ENCODE measurements at regions not wholly inside any gene's neighbourhood (a gene's known extent, or its start where the extent isn't known, plus 50 kb on each side); places are given as distances from the start of the nearest gene placed in this dataset.

- Histone ChIP-seq H3K79me2 (ENCODE audit: insufficient read depth, low read length) (no peaks in the 10 kb centered on the region), H3F3A (ENCODE audit: low read depth) (no peaks in the 10 kb centered on the region), H3K4me1 (ENCODE audit: insufficient read depth, low read length, poor library complexity, severe bottlenecking) (no peaks in the 10 kb centered on the region), H3K27me3 (ENCODE audit: insufficient read depth, low read length, poor library complexity, severe bottlenecking) (no peaks in the 10 kb centered on the region), H3K36me3 (ENCODE audit: insufficient read depth, low read length) (no peaks in the 10 kb centered on the region), H3K9me2 (replicated peaks; ENCODE audit: low read depth, low read length) (no peaks in the 10 kb centered on the region), H3K4me2 (ENCODE audit: low read depth, low read length, poor library complexity, severe bottlenecking) (no peak overlapping the region), H3K9me3 (ENCODE audit: insufficient read depth, low read depth, low read length) (0 out of 2 replicates have a peak, but pooled peaks cover 7% of the 10 kb centered on the region), H4K20me1 (ENCODE audit: insufficient read depth, low read length, poor library complexity, severe bottlenecking) (no peaks in the 10 kb centered on the region), H2AFZ (ENCODE audit: low read length) (no peak overlapping the region), H3K4me3 (ENCODE audit: low read length, poor library complexity, severe bottlenecking) (no peak overlapping the region), H3K9ac (ENCODE audit: low read depth, low read length, poor library complexity, severe bottlenecking) (no peak overlapping the region)
- TF ChIP-seq CTCF (conservative IDR thresholded peaks at IDR 0.05; ENCODE audit: low read length) (no peak), EZH2phosphoT487 (IDR thresholded peaks at IDR 0.05; ENCODE audit: borderline replicate concordance) (no peak)
Measured at GRCh38 chr20:48298851-48299484, 513.7 kb upstream of the SULF2 start.

GRCh38 chr20:48298433-48298832 is 513.2 kb upstream of the SULF2 start:
- Histone ChIP-seq H3K79me2 (ENCODE audit: insufficient read depth, low read length) (no peaks in the 10 kb centered on the region), H3K4me2 (ENCODE audit: low read depth, low read length, poor library complexity, severe bottlenecking) (no peak overlapping the region), H3K36me3 (ENCODE audit: insufficient read depth, low read length) (no peaks in the 10 kb centered on the region), H4K20me1 (ENCODE audit: insufficient read depth, low read length, poor library complexity, severe bottlenecking) (no peaks in the 10 kb centered on the region), H3K9ac (ENCODE audit: low read depth, low read length, poor library complexity, severe bottlenecking) (no peak overlapping the region), H3K9me2 (replicated peaks; ENCODE audit: low read depth, low read length) (no peaks in the 10 kb centered on the region), H2AFZ (ENCODE audit: low read length) (no peak overlapping the region), H3K9me3 (ENCODE audit: insufficient read depth, low read depth, low read length) (0 out of 2 replicates have a peak, but pooled peaks cover 7% of the 10 kb centered on the region), H3F3A (ENCODE audit: low read depth) (no peaks in the 10 kb centered on the region), H3K4me1 (ENCODE audit: insufficient read depth, low read length, poor library complexity, severe bottlenecking) (no peaks in the 10 kb centered on the region), H3K27me3 (ENCODE audit: insufficient read depth, low read length, poor library complexity, severe bottlenecking) (no peaks in the 10 kb centered on the region), H3K4me3 (ENCODE audit: low read length, poor library complexity, severe bottlenecking) (no peak overlapping the region)
- TF ChIP-seq CTCF (conservative IDR thresholded peaks at IDR 0.05; ENCODE audit: low read length) (no peak), EZH2phosphoT487 (IDR thresholded peaks at IDR 0.05; ENCODE audit: borderline replicate concordance) (no peak)

- Histone ChIP-seq H3F3A (ENCODE audit: low read depth) (no peaks in the 10 kb centered on the region), H3K9ac (ENCODE audit: low read depth, low read length, poor library complexity, severe bottlenecking) (no peak overlapping the region), H3K9me3 (ENCODE audit: insufficient read depth, low read depth, low read length) (0 out of 2 replicates have a peak, but pooled peaks cover 7% of the 10 kb centered on the region), H3K9me2 (replicated peaks; ENCODE audit: low read depth, low read length) (no peaks in the 10 kb centered on the region), H4K20me1 (ENCODE audit: insufficient read depth, low read length, poor library complexity, severe bottlenecking) (no peaks in the 10 kb centered on the region), H3K4me1 (ENCODE audit: insufficient read depth, low read length, poor library complexity, severe bottlenecking) (no peaks in the 10 kb centered on the region), H3K36me3 (ENCODE audit: insufficient read depth, low read length) (no peaks in the 10 kb centered on the region), H3K4me2 (ENCODE audit: low read depth, low read length, poor library complexity, severe bottlenecking) (no peak overlapping the region), H3K27me3 (ENCODE audit: insufficient read depth, low read length, poor library complexity, severe bottlenecking) (no peaks in the 10 kb centered on the region), H3K79me2 (ENCODE audit: insufficient read depth, low read length) (no peaks in the 10 kb centered on the region), H3K4me3 (ENCODE audit: low read length, poor library complexity, severe bottlenecking) (no peak overlapping the region), H2AFZ (ENCODE audit: low read length) (no peak overlapping the region)
- TF ChIP-seq EZH2phosphoT487 (IDR thresholded peaks at IDR 0.05; ENCODE audit: borderline replicate concordance), result no peak
- no peak for TF ChIP-seq CTCF (conservative IDR thresholded peaks at IDR 0.05; ENCODE audit: low read length)
Measured at GRCh38 chr20:48295966-48296421, 510.7 kb upstream of the SULF2 start.
